Right atrium auricular region (tissue), 2 donors: ENCODE measurements at regions not wholly inside any gene's neighbourhood (a gene's known extent, or its start where the extent isn't known, plus 50 kb on each side); places are given as distances from the start of the nearest gene placed in this dataset.

Experiments
- DNase-seq: peaks from one replicate; pipeline ENCODE4 v3.0.0-alpha.2; 2019; ENCODE audit warnings: low spot score
- H3K27ac ChIP-seq, 2 donors: fragments of 200-600 bp; sonication (generic); 1 replicate in 1 of 2; 2 replicates in 1 of 2; pipeline ENCODE4 v1.5.1; 2016 to 2019
- H3K27me3 ChIP-seq, 2 donors: fragments of 200-600 bp; sonication (generic); one replicate each; pipeline versions ENCODE4 v1.5.1 to v1.6.0; 2017 to 2019
- H3K36me3 ChIP-seq: fragments of 200-600 bp; sonication (generic); one replicate; pipeline ENCODE4 v1.5.1; 2016
- H3K4me1 ChIP-seq, 2 donors: fragments of 200-600 bp; sonication (generic); one replicate each; pipeline versions ENCODE4 v1.5.1 to v1.6.0; 2017 to 2019
- H3K4me3 ChIP-seq, 2 donors: fragments of 200-600 bp; sonication (generic); 1 replicate in 1 of 2; 2 replicates in 1 of 2; pipeline ENCODE4 v1.5.1; 2017 to 2019; ENCODE audit warnings: mild to moderate bottlenecking in 1 of 2, moderate library complexity in 1 of 2
- H3K9me3 ChIP-seq, 2 donors: fragments of 200-600 bp; sonication (generic); one replicate each; pipeline ENCODE4 v1.5.1; 2019
- CTCF ChIP-seq, 2 donors: fragments of 200-600 bp; sonication (generic); IDR thresholded peaks; one replicate each; pipeline ENCODE4 v1.5.1; 2019; ENCODE audit warnings: antibody characterized with exemption in 2 of 2

DNA sequence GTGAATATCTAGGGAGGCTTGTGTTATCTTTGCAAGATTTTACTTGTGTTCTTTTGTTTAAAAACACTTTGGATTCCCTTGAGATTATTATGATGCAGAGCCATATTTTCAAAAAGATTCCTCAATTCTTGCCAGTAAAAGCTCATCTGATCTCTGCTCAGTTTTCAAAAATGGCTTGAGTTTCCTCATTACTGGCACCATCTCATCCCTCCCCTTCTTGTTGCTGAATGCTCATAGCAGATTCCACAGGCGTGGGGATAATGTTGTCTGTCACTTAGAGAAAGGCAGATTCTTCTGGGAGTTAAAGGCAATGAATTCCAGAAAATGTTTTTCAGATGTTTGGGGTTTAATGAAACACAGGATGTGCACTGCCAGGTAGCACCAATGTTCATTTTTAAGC is 170.4 kb upstream of the TANK start:
- Histone ChIP-seq H3K27ac (no peak overlapping the region), H3K27me3 (no peaks in the 10 kb centered on the region), H3K4me3 (no peak overlapping the region), H3K4me1 (peaks cover 0 to 9% of the 10 kb centered on the region in 2 donors), H3K9me3 (no peaks in the 10 kb centered on the region), H3K36me3 (no peaks in the 10 kb centered on the region)
- TF ChIP-seq CTCF (IDR thresholded peaks at IDR 0.05) = no peak
- DNase-seq = no peak

DNA sequence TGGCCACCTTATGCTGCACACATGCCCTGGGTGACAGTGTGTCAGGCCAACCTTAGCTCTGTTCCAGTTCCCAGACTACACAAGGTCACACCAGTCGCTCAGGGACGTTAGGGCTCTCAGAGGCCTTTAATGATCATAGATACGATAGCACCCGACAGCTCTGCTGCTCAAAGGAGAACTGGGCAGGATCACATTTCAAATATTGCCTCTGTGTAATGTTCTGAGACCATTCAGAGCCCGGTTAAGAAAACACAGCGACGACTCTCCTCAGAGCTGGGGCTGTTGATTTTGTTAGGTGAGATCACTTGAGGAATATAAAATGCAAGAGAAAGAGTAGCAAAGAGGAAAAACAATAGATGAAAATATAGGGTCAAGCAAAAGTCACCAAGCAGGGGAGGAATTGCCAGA is 166.6 kb upstream of the TANK start:
- Histone ChIP-seq H3K27me3 (no peaks in the 10 kb centered on the region), H3K4me1 (peaks cover 0 to 6% of the 10 kb centered on the region in 2 donors), H3K4me3 (no peak overlapping the region), H3K36me3 (no peaks in the 10 kb centered on the region), H3K9me3 (no peaks in the 10 kb centered on the region), H3K27ac (peak overlapping the region; percentile 50 to 55)
- no peak for TF ChIP-seq CTCF (IDR thresholded peaks at IDR 0.05)
- DNase-seq = no peak

- Histone ChIP-seq H3K27ac (peak overlapping the region; percentile 50 to 55), H3K9me3 (no peaks in the 10 kb centered on the region), H3K4me1 (peaks cover 0 to 6% of the 10 kb centered on the region in 2 donors), H3K36me3 (no peaks in the 10 kb centered on the region), H3K27me3 (no peaks in the 10 kb centered on the region), H3K4me3 (no peak overlapping the region)
- TF ChIP-seq CTCF (IDR thresholded peaks at IDR 0.05) = peak; percentile 51 to 92
- peak; percentile 89 for DNase-seq
These were observed 165.9 kb upstream of the TANK start for GRCh38 chr2:160994141-160995002.

- no peaks in the 10 kb centered on the region for H3K36me3 ChIP-seq
- TF ChIP-seq CTCF (IDR thresholded peaks at IDR 0.05) = no peak
- no peak overlapping the region for H3K4me3 ChIP-seq
- H3K9me3 ChIP-seq = no peaks in the 10 kb centered on the region
- no peak for DNase-seq
- peaks cover 0 to 6% of the 10 kb centered on the region in 2 donors for H3K4me1 ChIP-seq
- no peaks in the 10 kb centered on the region for H3K27me3 ChIP-seq
- no peak overlapping the region for H3K27ac ChIP-seq
These were observed 163.6 kb upstream of the TANK start for GRCh38 chr2:160996584-160996983.

GRCh38 chr2:161004379-161004778 is 155.8 kb upstream of the TANK start:
- H3K4me1 ChIP-seq = no peaks in the 10 kb centered on the region
- peak; percentile 30 to 50 for TF ChIP-seq CTCF (IDR thresholded peaks at IDR 0.05)
- no peaks in the 10 kb centered on the region for H3K27me3 ChIP-seq
- no peak for DNase-seq
- no peaks in the 10 kb centered on the region for H3K9me3 ChIP-seq
- H3K27ac ChIP-seq = no peak overlapping the region
- no peak overlapping the region for H3K4me3 ChIP-seq
- H3K36me3 ChIP-seq = no peaks in the 10 kb centered on the region
